Lower leg skin (tissue), 3 donors: ENCODE measurements at regions not wholly inside any gene's neighbourhood (a gene's known extent, or its start where the extent isn't known, plus 50 kb on each side); places are given as distances from the start of the nearest gene placed in this dataset.

Source experiments
- POLR2A ChIP-seq, 2 donors: fragments of 450-650 bp; IDR thresholded peaks; one replicate each; pipeline ENCODE4 v1.6.1; 2016 to 2017; ENCODE audit warnings: antibody characterized with exemption in 2 of 2, mild to moderate bottlenecking in 1 of 2, moderate library complexity in 1 of 2
- TF ChIP-seq, protein P1 (sequence below), 3 donors: fragments of 450-650 bp; IDR thresholded peaks; one replicate each; pipeline ENCODE4 v1.5.1; 2016; ENCODE audit warnings: antibody characterized with exemption in 3 of 3, mild to moderate bottlenecking in 3 of 3, moderate library complexity in 2 of 3

GRCh38 chr5:168162464-168162863 lies 129.0 kb upstream of the WWC1 start:
- TF ChIP-seq, protein P1, sequence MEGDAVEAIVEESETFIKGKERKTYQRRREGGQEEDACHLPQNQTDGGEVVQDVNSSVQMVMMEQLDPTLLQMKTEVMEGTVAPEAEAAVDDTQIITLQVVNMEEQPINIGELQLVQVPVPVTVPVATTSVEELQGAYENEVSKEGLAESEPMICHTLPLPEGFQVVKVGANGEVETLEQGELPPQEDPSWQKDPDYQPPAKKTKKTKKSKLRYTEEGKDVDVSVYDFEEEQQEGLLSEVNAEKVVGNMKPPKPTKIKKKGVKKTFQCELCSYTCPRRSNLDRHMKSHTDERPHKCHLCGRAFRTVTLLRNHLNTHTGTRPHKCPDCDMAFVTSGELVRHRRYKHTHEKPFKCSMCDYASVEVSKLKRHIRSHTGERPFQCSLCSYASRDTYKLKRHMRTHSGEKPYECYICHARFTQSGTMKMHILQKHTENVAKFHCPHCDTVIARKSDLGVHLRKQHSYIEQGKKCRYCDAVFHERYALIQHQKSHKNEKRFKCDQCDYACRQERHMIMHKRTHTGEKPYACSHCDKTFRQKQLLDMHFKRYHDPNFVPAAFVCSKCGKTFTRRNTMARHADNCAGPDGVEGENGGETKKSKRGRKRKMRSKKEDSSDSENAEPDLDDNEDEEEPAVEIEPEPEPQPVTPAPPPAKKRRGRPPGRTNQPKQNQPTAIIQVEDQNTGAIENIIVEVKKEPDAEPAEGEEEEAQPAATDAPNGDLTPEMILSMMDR (IDR thresholded peaks at IDR 0.05): no peak
- TF ChIP-seq POLR2A (IDR thresholded peaks at IDR 0.05): no peak
